ENCODE measurements at regions not wholly inside any gene's neighbourhood (a gene's known extent, or its start where the extent isn't known, plus 50 kb on each side); places are given as distances from the start of the nearest gene placed in this dataset.
A peak's percentile ranks its signal among the peaks of the same experiment; 100 is the strongest.

GRCh38 chr1:56395776-56396175 lies 183.6 kb downstream of the PLPP3 start:
- Histone ChIP-seq H3K27ac (replicated peaks; ENCODE audit: low read length) (no peak overlapping the region), H2BK120ac (ENCODE audit: low read depth, low read length) (no peak overlapping the region), H3K27me3 (ENCODE audit: control insufficient read depth in 3 of 3, insufficient read depth in 3 of 3, low read depth in 1 of 3, low read length in 3 of 3) (no peaks in the 10 kb centered on the region), H2BK12ac (ENCODE audit: low read length) (no peak overlapping the region), H4K8ac (ENCODE audit: low read depth, low read length) (no peak overlapping the region), H3K36me3 (replicated peaks in 1 of 2; ENCODE audit: control insufficient read depth in 2 of 2, insufficient read depth in 2 of 2, low read length in 2 of 2) (no peaks in the 10 kb centered on the region), H3K23ac (ENCODE audit: low read depth, low read length, poor library complexity) (no peak overlapping the region), H2AFZ (ENCODE audit: low read length) (no peak overlapping the region), H2AK5ac (ENCODE audit: low read depth, low read length) (no peak overlapping the region), H2BK5ac (ENCODE audit: low read length) (no peak overlapping the region), H3K79me1 (ENCODE audit: low read depth, low read length) (no peaks in the 10 kb centered on the region), H3K9ac (ENCODE audit: low read depth, low read length, poor library complexity) (no peak overlapping the region), H3K14ac (ENCODE audit: low read length) (no peak overlapping the region), H4K91ac (ENCODE audit: low read depth, low read length, poor library complexity) (no peak overlapping the region), H3K4me2 (ENCODE audit: insufficient read depth, low read length, poor library complexity, severe bottlenecking) (no peak overlapping the region), H2BK15ac (ENCODE audit: low read length) (no peak overlapping the region), H3K4me1 (ENCODE audit: control insufficient read depth in 2 of 2, insufficient read depth in 1 of 2, low read depth in 1 of 2, low read length in 2 of 2) (peaks cover 5 to 7% of the 10 kb centered on the region in 2 donors), H3K4ac (ENCODE audit: low read length) (no peak overlapping the region), H3K4me3 (ENCODE audit: low read length in 2 of 2) (no peak overlapping the region), H3K9me3 (replicated peaks in 1 of 2; ENCODE audit: control insufficient read depth in 2 of 2, insufficient read depth in 1 of 2, low read depth in 1 of 2, low read length in 2 of 2) (no peaks in the 10 kb centered on the region), H3K18ac (ENCODE audit: low read length) (no peak overlapping the region)
- no CpG with 5 or more reads among the region's 2 CpGs for WGBS, 2 donors (ENCODE audit: extremely low coverage in 2 of 2, insufficient read length in 2 of 2, insufficient replicate concordance in 1 of 2)
- DNase-seq (ENCODE audit: low spot score), result no peak

- no peak overlapping the region for H2AFZ ChIP-seq (ENCODE audit: low read length)
- no peak overlapping the region for H3K27ac ChIP-seq (replicated peaks; ENCODE audit: low read length)
- no peaks in the 10 kb centered on the region for H3K9me3 ChIP-seq (replicated peaks in 1 of 2; ENCODE audit: control insufficient read depth in 2 of 2, insufficient read depth in 1 of 2, low read depth in 1 of 2, low read length in 2 of 2)
- no peak overlapping the region for H2BK120ac ChIP-seq (ENCODE audit: low read depth, low read length)
- H3K18ac ChIP-seq (ENCODE audit: low read length), result peak overlapping the region; percentile 24
- no peak overlapping the region for H3K9ac ChIP-seq (ENCODE audit: low read depth, low read length, poor library complexity)
- DNase-seq (ENCODE audit: low spot score), result no peak
- no peak overlapping the region for H3K4me2 ChIP-seq (ENCODE audit: insufficient read depth, low read length, poor library complexity, severe bottlenecking)
- no peaks in the 10 kb centered on the region for H3K79me1 ChIP-seq (ENCODE audit: low read depth, low read length)
- no peaks in the 10 kb centered on the region for H3K27me3 ChIP-seq (ENCODE audit: control insufficient read depth in 3 of 3, insufficient read depth in 3 of 3, low read depth in 1 of 3, low read length in 3 of 3)
- H2AK5ac ChIP-seq (ENCODE audit: low read depth, low read length), result peak overlapping the region; percentile 49
- H3K36me3 ChIP-seq (replicated peaks in 1 of 2; ENCODE audit: control insufficient read depth in 2 of 2, insufficient read depth in 2 of 2, low read length in 2 of 2), result no peaks in the 10 kb centered on the region
- H4K8ac ChIP-seq (ENCODE audit: low read depth, low read length), result no peak overlapping the region
- H3K14ac ChIP-seq (ENCODE audit: low read length), result no peak overlapping the region
- no peak overlapping the region for H3K4ac ChIP-seq (ENCODE audit: low read length)
- WGBS, 2 donors (ENCODE audit: extremely low coverage in 2 of 2, insufficient read length in 2 of 2, insufficient replicate concordance in 1 of 2), result no CpG with 5 or more reads among the region's 6 CpGs
- H3K4me1 ChIP-seq (ENCODE audit: control insufficient read depth in 2 of 2, insufficient read depth in 1 of 2, low read depth in 1 of 2, low read length in 2 of 2), result peaks cover 5 to 6% of the 10 kb centered on the region in 2 donors
- no peak overlapping the region for H3K4me3 ChIP-seq (ENCODE audit: low read length in 2 of 2)
- no peak overlapping the region for H3K23ac ChIP-seq (ENCODE audit: low read depth, low read length, poor library complexity)
- no peak overlapping the region for H2BK12ac ChIP-seq (ENCODE audit: low read length)
- H2BK15ac ChIP-seq (ENCODE audit: low read length), result no peak overlapping the region
- no peak overlapping the region for H4K91ac ChIP-seq (ENCODE audit: low read depth, low read length, poor library complexity)
- H2BK5ac ChIP-seq (ENCODE audit: low read length), result no peak overlapping the region
Measured at GRCh38 chr1:56394298-56394697, 185.1 kb downstream of the PLPP3 start.

- H4K91ac ChIP-seq (ENCODE audit: low read depth, low read length, poor library complexity), result no peak overlapping the region
- H2AFZ ChIP-seq (ENCODE audit: low read length), result peak overlapping the region; percentile 60
- no peak overlapping the region for H3K14ac ChIP-seq (ENCODE audit: low read length)
- H3K79me1 ChIP-seq (ENCODE audit: low read depth, low read length), result no peaks in the 10 kb centered on the region
- H2AK5ac ChIP-seq (ENCODE audit: low read depth, low read length), result no peak overlapping the region
- no peak overlapping the region for H2BK15ac ChIP-seq (ENCODE audit: low read length)
- H3K4ac ChIP-seq (ENCODE audit: low read length), result no peak overlapping the region
- no peaks in the 10 kb centered on the region for H3K9me3 ChIP-seq (replicated peaks in 1 of 2; ENCODE audit: control insufficient read depth in 2 of 2, insufficient read depth in 1 of 2, low read depth in 1 of 2, low read length in 2 of 2)
- H3K36me3 ChIP-seq (replicated peaks in 1 of 2; ENCODE audit: control insufficient read depth in 2 of 2, insufficient read depth in 2 of 2, low read length in 2 of 2), result no peaks in the 10 kb centered on the region
- no CpG with 5 or more reads among the region's 16 CpGs for WGBS, 2 donors (ENCODE audit: extremely low coverage in 2 of 2, insufficient read length in 2 of 2, insufficient replicate concordance in 1 of 2)
- no peak overlapping the region for H3K9ac ChIP-seq (ENCODE audit: low read depth, low read length, poor library complexity)
- H3K27me3 ChIP-seq (ENCODE audit: control insufficient read depth in 3 of 3, insufficient read depth in 3 of 3, low read depth in 1 of 3, low read length in 3 of 3), result no peaks in the 10 kb centered on the region
- H2BK120ac ChIP-seq (ENCODE audit: low read depth, low read length), result no peak overlapping the region
- H3K23ac ChIP-seq (ENCODE audit: low read depth, low read length, poor library complexity), result no peak overlapping the region
- H3K27ac ChIP-seq (replicated peaks; ENCODE audit: low read length), result no peak overlapping the region
- H4K8ac ChIP-seq (ENCODE audit: low read depth, low read length), result no peak overlapping the region
- H3K4me1 ChIP-seq (ENCODE audit: control insufficient read depth in 2 of 2, insufficient read depth in 1 of 2, low read depth in 1 of 2, low read length in 2 of 2), result peaks cover 4 to 6% of the 10 kb centered on the region in 2 donors
- no peak overlapping the region for H3K18ac ChIP-seq (ENCODE audit: low read length)
- no peak overlapping the region for H2BK5ac ChIP-seq (ENCODE audit: low read length)
- H2BK12ac ChIP-seq (ENCODE audit: low read length), result no peak overlapping the region
- H3K4me2 ChIP-seq (ENCODE audit: insufficient read depth, low read length, poor library complexity, severe bottlenecking), result no peak overlapping the region
- H3K4me3 ChIP-seq (ENCODE audit: low read length in 2 of 2), result no peak overlapping the region
- DNase-seq (ENCODE audit: low spot score), result no peak
Measured at GRCh38 chr1:56390934-56391731, 188.2 kb downstream of the PLPP3 start.

- H3K4ac ChIP-seq (ENCODE audit: low read length), result no peak overlapping the region
- no CpG with 5 or more reads among the region's 3 CpGs for WGBS, 2 donors (ENCODE audit: extremely low coverage in 2 of 2, insufficient read length in 2 of 2, insufficient replicate concordance in 1 of 2)
- no peak overlapping the region for H2AK5ac ChIP-seq (ENCODE audit: low read depth, low read length)
- H2BK120ac ChIP-seq (ENCODE audit: low read depth, low read length), result no peak overlapping the region
- no peaks in the 10 kb centered on the region for H3K9me3 ChIP-seq (replicated peaks in 1 of 2; ENCODE audit: control insufficient read depth in 2 of 2, insufficient read depth in 1 of 2, low read depth in 1 of 2, low read length in 2 of 2)
- H2BK15ac ChIP-seq (ENCODE audit: low read length), result no peak overlapping the region
- H3K9ac ChIP-seq (ENCODE audit: low read depth, low read length, poor library complexity), result no peak overlapping the region
- no peaks in the 10 kb centered on the region for H3K79me1 ChIP-seq (ENCODE audit: low read depth, low read length)
- H3K36me3 ChIP-seq (replicated peaks in 1 of 2; ENCODE audit: control insufficient read depth in 2 of 2, insufficient read depth in 2 of 2, low read length in 2 of 2), result no peaks in the 10 kb centered on the region
- H3K27ac ChIP-seq (replicated peaks; ENCODE audit: low read length), result peak overlapping the region; percentile 71
- H3K4me3 ChIP-seq (ENCODE audit: low read length in 2 of 2), result no peak overlapping the region
- peak overlapping the region; percentile 44 for H2AFZ ChIP-seq (ENCODE audit: low read length)
- H3K4me2 ChIP-seq (ENCODE audit: insufficient read depth, low read length, poor library complexity, severe bottlenecking), result peak overlapping the region; percentile 35
- no peak overlapping the region for H2BK5ac ChIP-seq (ENCODE audit: low read length)
- H3K27me3 ChIP-seq (ENCODE audit: control insufficient read depth in 3 of 3, insufficient read depth in 3 of 3, low read depth in 1 of 3, low read length in 3 of 3), result no peaks in the 10 kb centered on the region
- no peak overlapping the region for H4K91ac ChIP-seq (ENCODE audit: low read depth, low read length, poor library complexity)
- DNase-seq (ENCODE audit: low spot score), result peak; percentile 38
- no peak overlapping the region for H3K23ac ChIP-seq (ENCODE audit: low read depth, low read length, poor library complexity)
- H3K18ac ChIP-seq (ENCODE audit: low read length), result no peak overlapping the region
- H4K8ac ChIP-seq (ENCODE audit: low read depth, low read length), result no peak overlapping the region
- peaks cover 4 to 6% of the 10 kb centered on the region in 2 donors for H3K4me1 ChIP-seq (ENCODE audit: control insufficient read depth in 2 of 2, insufficient read depth in 1 of 2, low read depth in 1 of 2, low read length in 2 of 2)
- no peak overlapping the region for H2BK12ac ChIP-seq (ENCODE audit: low read length)
- H3K14ac ChIP-seq (ENCODE audit: low read length), result no peak overlapping the region
Measured at GRCh38 chr1:56390232-56390867, 189.0 kb downstream of the PLPP3 start.

All from neuronal stem cell (in vitro differentiated cells).